AG20443 (cell line): ENCODE measurements at regions not wholly inside any gene's neighbourhood (a gene's known extent, or its start where the extent isn't known, plus 50 kb on each side); places are given as distances from the start of the nearest gene placed in this dataset.

Experiments
- DNase-seq: peaks from one replicate; pipeline ENCODE4 v3.0.0; 2012; ENCODE audit warnings: low spot score, mixed read lengths

- no peak for DNase-seq
These were observed 155.9 kb downstream of the AXIN2 start for GRCh38 chr17:65405563-65405962.

GRCh38 chr17:65404761-65405160 lies 156.7 kb downstream of the AXIN2 start:
- no peak for DNase-seq

- DNase-seq: no peak
These were observed 157.8 kb downstream of the AXIN2 start for GRCh38 chr17:65403626-65404025.

GRCh38 chr17:65402513-65403496 lies 158.6 kb downstream of the AXIN2 start:
- DNase-seq: no peak

GRCh38 chr17:65401561-65401960 lies 159.9 kb downstream of the AXIN2 start:
- no peak for DNase-seq

- DNase-seq: no peak
These were observed 160.7 kb downstream of the AXIN2 start for GRCh38 chr17:65400701-65401100.

GRCh38 chr17:65398040-65398787 lies 163.2 kb downstream of the AXIN2 start:
- DNase-seq: no peak

GRCh38 chr17:65395924-65396323 lies 165.5 kb downstream of the AXIN2 start:
- DNase-seq: no peak

GRCh38 chr17:65394811-65395472 lies 166.5 kb downstream of the AXIN2 start:
- no peak for DNase-seq

- no peak for DNase-seq
These were observed 167.9 kb downstream of the AXIN2 start for GRCh38 chr17:65393514-65393913.

GRCh38 chr17:65389949-65390348 lies 171.5 kb downstream of the AXIN2 start:
- peak; percentile 84 for DNase-seq

GRCh38 chr17:65389426-65389825 lies 172.0 kb downstream of the AXIN2 start:
- peak; percentile 36 for DNase-seq

GRCh38 chr17:65388911-65389310 lies 172.5 kb downstream of the AXIN2 start:
- DNase-seq: peak; percentile 38

- DNase-seq: no peak
These were observed 174.1 kb downstream of the AXIN2 start for GRCh38 chr17:65387322-65387721.

GRCh38 chr17:65385726-65386125 lies 175.7 kb downstream of the AXIN2 start:
- no peak for DNase-seq

GRCh38 chr17:65385071-65385470 lies 176.4 kb downstream of the AXIN2 start:
- DNase-seq: no peak

GRCh38 chr17:65381152-65381551 lies 180.3 kb downstream of the AXIN2 start:
- DNase-seq: no peak

GRCh38 chr17:65374966-65375365 lies 186.5 kb downstream of the AXIN2 start:
- no peak for DNase-seq

- no peak for DNase-seq
These were observed 189.7 kb downstream of the AXIN2 start for GRCh38 chr17:65371702-65372101.

- no peak for DNase-seq
These were observed 190.7 kb downstream of the AXIN2 start for GRCh38 chr17:65370669-65371131.

GRCh38 chr17:65368341-65368740 lies 193.1 kb downstream of the AXIN2 start:
- no peak for DNase-seq

GRCh38 chr17:65366102-65366844 lies 195.2 kb downstream of the AXIN2 start:
- DNase-seq: no peak
